Stomach smooth muscle (tissue), 2 donors: ENCODE measurements at regions not wholly inside any gene's neighbourhood (a gene's known extent, or its start where the extent isn't known, plus 50 kb on each side); places are given as distances from the start of the nearest gene placed in this dataset.

Source experiments
- H3K27ac ChIP-seq: one replicate; pipeline ENCODE4 v1.7.0; 2013; ENCODE audit warnings: mild to moderate bottlenecking, low read length, inconsistent platforms
- H3K27me3 ChIP-seq, 2 donors: one replicate each; pipeline ENCODE4 v1.7.0; 2013; ENCODE audit warnings: low read length in 2 of 2; ENCODE audit not compliant: insufficient read depth in 2 of 2, control insufficient read depth in 1 of 2
- H3K36me3 ChIP-seq, 2 donors: one replicate each; pipeline ENCODE4 v1.7.0; 2013; ENCODE audit warnings: low read length in 2 of 2; ENCODE audit not compliant: control insufficient read depth in 2 of 2, insufficient read depth in 2 of 2
- H3K4me1 ChIP-seq: one replicate; pipeline ENCODE4 v1.7.0; 2013; ENCODE audit warnings: low read length; ENCODE audit not compliant: control insufficient read depth, insufficient read depth
- H3K4me3 ChIP-seq, 2 donors: one replicate each; pipeline ENCODE4 v1.7.0; 2013; ENCODE audit warnings: low read length in 2 of 2
- H3K9ac ChIP-seq, 2 donors: one replicate each; pipeline ENCODE4 v1.7.0; 2013; ENCODE audit warnings: low read length in 2 of 2, mild to moderate bottlenecking in 1 of 2
- H3K9me3 ChIP-seq, 2 donors: one replicate each; pipeline ENCODE4 v1.7.0; 2013; ENCODE audit warnings: low read length in 2 of 2; ENCODE audit not compliant: control insufficient read depth in 2 of 2
- donor health status: healthy.
- donor health status: Pancreatic carcinoma.

DNA sequence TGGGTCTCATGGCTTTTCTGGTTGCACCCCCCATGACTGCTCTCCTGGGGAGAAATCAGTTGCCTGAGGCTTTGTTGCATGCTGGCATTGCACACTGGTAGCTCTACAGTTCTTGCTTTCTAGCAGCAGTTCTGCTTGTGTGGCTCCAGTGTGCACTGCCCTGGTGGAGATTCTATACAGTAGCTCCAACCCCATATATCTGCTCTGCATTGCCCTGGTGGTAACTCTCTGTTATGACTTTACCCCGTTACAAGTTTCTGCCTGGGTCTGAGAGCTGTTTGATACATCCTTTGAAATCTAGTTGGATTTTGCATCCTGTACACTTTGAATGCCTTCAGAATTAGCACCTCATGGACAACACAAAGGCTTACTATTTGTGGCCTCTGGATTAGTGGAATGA, 241.4 kb upstream of the EPHA5 start:
- no peaks in the 10 kb centered on the region for H3K36me3 ChIP-seq
- H3K4me3 ChIP-seq = no peak overlapping the region

GRCh38 chr4:65893957-65894755, 223.9 kb upstream of the EPHA5 start:
- Histone ChIP-seq H3K36me3 (no peaks in the 10 kb centered on the region), H3K9me3 (peaks cover 0 to 3% of the 10 kb centered on the region in 2 donors), H3K27ac (no peak overlapping the region), H3K4me3 (no peak overlapping the region), H3K27me3 (no peaks in the 10 kb centered on the region), H3K9ac (no peak overlapping the region), H3K4me1 (no peaks in the 10 kb centered on the region)

More for the DNA sequence above, 241.4 kb upstream of the EPHA5 start:
- no peaks in the 10 kb centered on the region for H3K9me3 ChIP-seq
- no peak overlapping the region for H3K27ac ChIP-seq
- no peaks in the 10 kb centered on the region for H3K27me3 ChIP-seq
- H3K9ac ChIP-seq = no peak overlapping the region
- no peaks in the 10 kb centered on the region for H3K4me1 ChIP-seq

DNA sequence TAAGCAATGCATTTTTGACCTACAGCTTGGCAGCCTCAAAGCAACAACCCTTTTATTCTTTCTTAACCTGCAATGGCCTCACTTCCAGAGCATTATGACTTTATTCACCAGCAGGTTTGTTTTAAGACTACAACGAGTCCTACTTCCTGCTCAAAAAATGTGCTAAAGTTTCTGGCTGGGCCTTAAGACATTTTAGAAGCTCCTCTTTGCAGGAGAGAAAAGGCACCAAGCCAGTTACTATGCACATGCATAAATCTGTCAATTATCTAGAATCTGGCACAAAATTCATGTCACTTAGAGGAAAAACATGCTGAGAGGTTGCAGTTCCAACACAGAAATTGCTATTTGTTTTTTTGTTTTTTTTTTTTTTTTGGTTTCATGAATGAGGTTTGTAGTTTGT, 223.0 kb upstream of the EPHA5 start:
- Histone ChIP-seq H3K9ac (no peak overlapping the region), H3K4me1 (no peaks in the 10 kb centered on the region), H3K9me3 (peaks cover 0 to 3% of the 10 kb centered on the region in 2 donors), H3K27ac (no peak overlapping the region), H3K27me3 (no peaks in the 10 kb centered on the region), H3K36me3 (no peaks in the 10 kb centered on the region), H3K4me3 (no peak overlapping the region)

- Histone ChIP-seq H3K4me3 (no peak overlapping the region), H3K9ac (no peak overlapping the region), H3K27me3 (no peaks in the 10 kb centered on the region), H3K27ac (no peak overlapping the region), H3K36me3 (no peaks in the 10 kb centered on the region), H3K9me3 (no peaks in the 10 kb centered on the region), H3K4me1 (no peaks in the 10 kb centered on the region)
Observed at GRCh38 chr4:65880594-65880993, 210.3 kb upstream of the EPHA5 start.

- Histone ChIP-seq H3K27ac (no peak overlapping the region), H3K9ac (no peak overlapping the region), H3K4me1 (no peaks in the 10 kb centered on the region)
Observed at GRCh38 chr4:65868096-65868824, 198.0 kb upstream of the EPHA5 start.

GRCh38 chr4:65865489-65865888, 195.2 kb upstream of the EPHA5 start:
- no peaks in the 10 kb centered on the region for H3K36me3 ChIP-seq
- no peaks in the 10 kb centered on the region for H3K9me3 ChIP-seq
- H3K4me1 ChIP-seq = no peaks in the 10 kb centered on the region
- H3K9ac ChIP-seq = no peak overlapping the region
- no peak overlapping the region for H3K27ac ChIP-seq
- H3K4me3 ChIP-seq = no peak overlapping the region
- H3K27me3 ChIP-seq = no peaks in the 10 kb centered on the region

More at GRCh38 chr4:65868096-65868824, 198.0 kb upstream of the EPHA5 start:
- Histone ChIP-seq H3K4me3 (no peak overlapping the region), H3K36me3 (no peaks in the 10 kb centered on the region), H3K9me3 (no peaks in the 10 kb centered on the region), H3K27me3 (no peaks in the 10 kb centered on the region)

- no peak overlapping the region for H3K4me3 ChIP-seq
- H3K9me3 ChIP-seq = no peaks in the 10 kb centered on the region
- no peak overlapping the region for H3K27ac ChIP-seq
- no peak overlapping the region for H3K9ac ChIP-seq
- H3K4me1 ChIP-seq = no peaks in the 10 kb centered on the region
- no peaks in the 10 kb centered on the region for H3K27me3 ChIP-seq
- no peaks in the 10 kb centered on the region for H3K36me3 ChIP-seq
Observed at GRCh38 chr4:65861993-65862392, 191.7 kb upstream of the EPHA5 start.

DNA sequence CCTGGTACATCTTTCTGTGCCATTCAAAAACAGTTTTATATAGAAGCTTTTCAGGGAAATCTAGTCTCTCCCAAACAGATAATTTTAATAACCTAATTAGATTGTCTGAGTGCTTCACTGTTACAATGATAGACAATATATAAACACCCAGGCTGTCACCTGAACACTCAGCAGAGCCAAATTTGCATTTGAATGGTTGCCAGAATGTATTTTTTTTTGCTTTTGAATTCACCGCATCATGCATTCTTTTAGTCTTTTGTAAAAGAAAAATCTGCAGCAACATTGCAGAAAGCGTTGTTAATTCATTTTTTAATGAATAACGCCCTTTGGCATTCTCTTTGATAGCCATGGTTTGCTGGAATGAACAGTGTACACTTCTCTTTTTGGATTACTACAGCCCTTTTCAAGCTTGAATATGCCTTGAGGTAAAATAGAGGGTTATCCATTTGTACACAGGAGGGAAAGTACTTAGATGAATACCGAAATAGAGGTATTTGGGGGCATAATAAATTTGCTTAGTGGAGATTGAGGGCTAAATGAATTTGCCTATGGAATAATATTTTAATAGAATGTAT, 175.0 kb upstream of the EPHA5 start:
- no peaks in the 10 kb centered on the region for H3K9me3 ChIP-seq
- no peak overlapping the region for H3K27ac ChIP-seq
- no peaks in the 10 kb centered on the region for H3K36me3 ChIP-seq
- H3K4me1 ChIP-seq = no peaks in the 10 kb centered on the region
- H3K27me3 ChIP-seq = no peaks in the 10 kb centered on the region
- H3K9ac ChIP-seq = no peak overlapping the region
- H3K4me3 ChIP-seq = no peak overlapping the region

GRCh38 chr4:65839164-65839931, 169.1 kb upstream of the EPHA5 start:
- no peaks in the 10 kb centered on the region for H3K9me3 ChIP-seq
- no peaks in the 10 kb centered on the region for H3K36me3 ChIP-seq
- no peak overlapping the region for H3K4me3 ChIP-seq
- no peak overlapping the region for H3K9ac ChIP-seq
- H3K4me1 ChIP-seq = no peaks in the 10 kb centered on the region
- H3K27me3 ChIP-seq = no peaks in the 10 kb centered on the region
- H3K27ac ChIP-seq = no peak overlapping the region

- Histone ChIP-seq H3K36me3 (no peaks in the 10 kb centered on the region), H3K27ac (no peak overlapping the region), H3K27me3 (no peaks in the 10 kb centered on the region), H3K4me3 (no peak overlapping the region), H3K9ac (no peak overlapping the region), H3K9me3 (no peaks in the 10 kb centered on the region), H3K4me1 (no peaks in the 10 kb centered on the region)
Observed at GRCh38 chr4:65834707-65835106, 164.4 kb upstream of the EPHA5 start.
